ENCODE measurements at regions not wholly inside any gene's neighbourhood (a gene's known extent, or its start where the extent isn't known, plus 50 kb on each side); places are given as distances from the start of the nearest gene placed in this dataset.
"Not testable (repeated sequence)": the region's sequence is repeated elsewhere in the genome, so short reads cannot be mapped to it uniquely, and the experiment has no call there.

DNA sequence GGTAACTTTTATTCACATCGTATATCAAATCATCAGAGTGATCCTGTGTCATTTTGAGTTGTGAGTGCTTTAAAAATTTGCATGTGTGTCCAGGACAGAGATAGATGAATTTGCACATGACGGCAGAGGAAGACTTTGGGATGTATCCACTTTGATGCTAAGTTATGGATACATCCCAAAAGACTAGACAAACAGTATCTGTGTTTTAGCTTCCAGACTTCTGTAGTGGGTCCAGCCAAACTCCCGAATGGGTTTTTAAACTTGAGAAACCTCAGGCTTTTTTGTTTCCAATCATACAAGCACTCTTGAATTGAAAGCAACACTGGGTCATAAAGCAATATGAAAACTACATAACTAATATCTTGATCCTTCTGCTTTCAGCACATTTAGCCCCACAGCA, 213.8 kb downstream of the C9orf152 start:
- no peak for DNase-seq (ENCODE audit: low spot score)
- Histone ChIP-seq H3K79me2 (ENCODE audit: low read depth) (no peaks in the 10 kb centered on the region), H3K4me3 (no peak overlapping the region), H3K4me1 (peaks cover 12% of the 10 kb centered on the region), H3F3A (ENCODE audit: low read depth) (peaks cover 9% of the 10 kb centered on the region), H3K27ac (no peak overlapping the region), H3K36me3 (no peaks in the 10 kb centered on the region), H3K9me3 (ENCODE audit: low read depth) (no peaks in the 10 kb centered on the region), H3K4me2 (no peak overlapping the region), H2AFZ (replicated peaks) (no peak overlapping the region), H3K9ac (no peak overlapping the region), H4K20me1 (ENCODE audit: low read depth) (no peaks in the 10 kb centered on the region), H3K27me3 (no peaks in the 10 kb centered on the region)
- H3K9me3 Mint-ChIP-seq, result peaks cover 16% of the 10 kb centered on the region
- H3K36me3 Mint-ChIP-seq, result peaks cover 8% of the 10 kb centered on the region
- H3K4me1 Mint-ChIP-seq, result peaks cover 16% of the 10 kb centered on the region
- H3K27me3 Mint-ChIP-seq (ENCODE audit: insufficient read depth, low read depth), result peaks cover 3% of the 10 kb centered on the region
- no peak overlapping the region for H3K27ac Mint-ChIP-seq
- TF ChIP-seq, protein P1, sequence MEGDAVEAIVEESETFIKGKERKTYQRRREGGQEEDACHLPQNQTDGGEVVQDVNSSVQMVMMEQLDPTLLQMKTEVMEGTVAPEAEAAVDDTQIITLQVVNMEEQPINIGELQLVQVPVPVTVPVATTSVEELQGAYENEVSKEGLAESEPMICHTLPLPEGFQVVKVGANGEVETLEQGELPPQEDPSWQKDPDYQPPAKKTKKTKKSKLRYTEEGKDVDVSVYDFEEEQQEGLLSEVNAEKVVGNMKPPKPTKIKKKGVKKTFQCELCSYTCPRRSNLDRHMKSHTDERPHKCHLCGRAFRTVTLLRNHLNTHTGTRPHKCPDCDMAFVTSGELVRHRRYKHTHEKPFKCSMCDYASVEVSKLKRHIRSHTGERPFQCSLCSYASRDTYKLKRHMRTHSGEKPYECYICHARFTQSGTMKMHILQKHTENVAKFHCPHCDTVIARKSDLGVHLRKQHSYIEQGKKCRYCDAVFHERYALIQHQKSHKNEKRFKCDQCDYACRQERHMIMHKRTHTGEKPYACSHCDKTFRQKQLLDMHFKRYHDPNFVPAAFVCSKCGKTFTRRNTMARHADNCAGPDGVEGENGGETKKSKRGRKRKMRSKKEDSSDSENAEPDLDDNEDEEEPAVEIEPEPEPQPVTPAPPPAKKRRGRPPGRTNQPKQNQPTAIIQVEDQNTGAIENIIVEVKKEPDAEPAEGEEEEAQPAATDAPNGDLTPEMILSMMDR (IDR thresholded peaks at IDR 0.05), result no peak
- no peak for TF ChIP-seq EZH2phosphoT487 (IDR thresholded peaks at IDR 0.05)
- no peak for TF ChIP-seq EZH2 (IDR thresholded peaks at IDR 0.05)
- H3K4me3 Mint-ChIP-seq, result no peak overlapping the region

DNA sequence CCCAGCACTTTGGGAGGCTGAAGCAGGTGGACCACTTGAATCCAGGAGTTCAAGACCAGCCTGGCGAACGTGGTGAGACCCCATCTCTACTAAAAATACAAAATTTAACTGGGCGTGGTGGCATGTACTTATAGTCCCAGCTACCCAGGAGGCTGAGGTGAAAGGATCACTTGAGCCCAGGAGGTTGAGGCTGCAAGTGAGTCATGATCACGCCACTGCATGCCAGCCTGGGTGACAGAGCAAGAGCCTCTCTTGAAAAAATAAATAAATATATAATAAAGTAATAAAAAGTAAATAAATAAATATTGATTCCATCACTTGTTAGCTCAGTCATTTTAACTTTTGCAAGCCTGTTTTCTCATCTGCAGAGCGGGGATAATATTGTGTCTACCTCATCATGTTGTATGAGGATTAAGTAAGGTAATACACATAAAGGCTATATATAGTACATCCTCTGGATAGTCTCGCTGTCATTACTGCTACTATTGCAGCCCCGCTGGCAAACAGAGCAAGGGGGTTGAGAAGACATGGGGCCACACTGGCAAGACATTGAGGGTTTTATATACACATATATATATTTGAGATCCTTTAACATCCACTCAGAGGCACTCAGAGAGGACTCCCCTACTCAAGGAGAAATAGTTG, 210.9 kb downstream of the C9orf152 start:
- Histone ChIP-seq H3K4me3 (no peak overlapping the region), H3K27ac (no peak overlapping the region), H3K9ac (no peak overlapping the region), H2AFZ (replicated peaks) (no peak overlapping the region), H4K20me1 (ENCODE audit: low read depth) (no peaks in the 10 kb centered on the region), H3K36me3 (no peaks in the 10 kb centered on the region), H3K79me2 (ENCODE audit: low read depth) (no peaks in the 10 kb centered on the region), H3K9me3 (ENCODE audit: low read depth) (no peaks in the 10 kb centered on the region), H3K4me2 (peak overlapping the region; percentile 17), H3K27me3 (no peaks in the 10 kb centered on the region), H3K4me1 (peaks cover 12% of the 10 kb centered on the region), H3F3A (ENCODE audit: low read depth) (peaks cover 9% of the 10 kb centered on the region)
- Mint-ChIP-seq H3K9me3 (peaks cover 26% of the 10 kb centered on the region), H3K27ac (no peak overlapping the region), H3K4me1 (peaks cover 16% of the 10 kb centered on the region), H3K4me3 (no peak overlapping the region), H3K27me3 (ENCODE audit: insufficient read depth, low read depth) (peaks cover 6% of the 10 kb centered on the region), H3K36me3 (peaks cover 9% of the 10 kb centered on the region)
- TF ChIP-seq EZH2phosphoT487 (IDR thresholded peaks at IDR 0.05), result no peak
- TF ChIP-seq, protein P1 (IDR thresholded peaks at IDR 0.05), result no peak
- TF ChIP-seq EZH2 (IDR thresholded peaks at IDR 0.05), result no peak
- DNase-seq (ENCODE audit: low spot score), result no peak

DNA sequence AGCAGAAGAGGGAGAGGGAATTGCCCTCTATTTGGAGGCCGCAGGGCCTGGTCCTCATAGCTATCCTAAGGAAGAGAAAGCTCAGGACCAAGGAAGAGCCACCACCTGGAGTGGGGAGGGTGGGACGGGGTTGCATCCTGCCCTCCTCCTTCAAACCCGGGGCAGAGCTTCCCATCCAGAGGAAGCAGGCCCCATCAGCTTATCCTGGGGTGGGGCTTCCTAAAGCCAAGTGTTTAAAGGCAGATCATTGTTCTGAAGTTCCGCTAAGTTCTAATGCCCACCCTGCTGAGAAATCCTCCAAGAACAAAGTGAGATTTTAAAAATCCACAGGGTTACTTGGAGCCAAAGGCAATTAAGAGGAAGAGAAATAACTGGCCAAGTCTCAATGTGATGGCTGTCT, 210.3 kb downstream of the C9orf152 start:
- Histone ChIP-seq H3K79me2 (ENCODE audit: low read depth) (no peaks in the 10 kb centered on the region), H3K4me3 (no peak overlapping the region), H3K36me3 (no peaks in the 10 kb centered on the region), H4K20me1 (ENCODE audit: low read depth) (no peaks in the 10 kb centered on the region), H3K9me3 (ENCODE audit: low read depth) (no peaks in the 10 kb centered on the region), H3K4me2 (peak overlapping the region; percentile 17), H3K27me3 (no peaks in the 10 kb centered on the region), H3F3A (ENCODE audit: low read depth) (peaks cover 9% of the 10 kb centered on the region), H3K9ac (no peak overlapping the region), H3K4me1 (peaks cover 12% of the 10 kb centered on the region), H3K27ac (no peak overlapping the region), H2AFZ (replicated peaks) (no peak overlapping the region)
- Mint-ChIP-seq H3K27ac (peak overlapping the region; percentile 78), H3K4me3 (no peak overlapping the region), H3K27me3 (ENCODE audit: insufficient read depth, low read depth) (peaks cover 6% of the 10 kb centered on the region), H3K4me1 (peaks cover 16% of the 10 kb centered on the region), H3K36me3 (peaks cover 8% of the 10 kb centered on the region), H3K9me3 (peaks cover 26% of the 10 kb centered on the region)
- DNase-seq (ENCODE audit: low spot score), result peak; percentile 55
- no peak for TF ChIP-seq EZH2 (IDR thresholded peaks at IDR 0.05)
- TF ChIP-seq, protein P1 (IDR thresholded peaks at IDR 0.05), result no peak
- TF ChIP-seq EZH2phosphoT487 (IDR thresholded peaks at IDR 0.05), result no peak

DNA sequence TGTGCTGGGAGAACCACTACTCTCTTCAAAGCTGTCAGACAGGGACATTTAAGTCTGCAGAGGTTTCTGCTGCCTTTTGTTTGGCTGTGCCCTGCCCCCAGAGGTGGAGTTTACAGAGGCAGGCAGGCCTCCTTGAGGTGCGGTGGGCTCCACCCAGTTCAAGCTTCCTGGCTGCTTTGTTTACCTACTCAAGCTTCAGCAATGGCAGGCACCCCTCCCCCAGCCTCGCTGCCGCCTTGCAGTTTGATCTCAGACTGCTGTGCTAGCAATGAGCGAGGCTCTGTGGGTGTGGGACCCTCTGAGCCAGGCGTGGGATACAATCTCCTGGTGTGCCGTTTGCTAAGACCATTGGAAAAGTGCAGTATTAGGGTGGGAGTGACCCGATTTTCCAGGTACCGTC, 202.4 kb downstream of the C9orf152 start:
- H3K27ac ChIP-seq; H3K4me3 Mint-ChIP-seq; H3K4me1 ChIP-seq; H3K27me3 Mint-ChIP-seq (ENCODE audit: insufficient read depth, low read depth); H3K4me1 Mint-ChIP-seq; H3K36me3 Mint-ChIP-seq; H3K4me2 ChIP-seq; DNase-seq (ENCODE audit: low spot score); H3K27ac Mint-ChIP-seq; H2AFZ ChIP-seq (replicated peaks); H3K9ac ChIP-seq; H3K9me3 ChIP-seq (ENCODE audit: low read depth); H3K4me3 ChIP-seq; H3F3A ChIP-seq (ENCODE audit: low read depth); H3K79me2 ChIP-seq (ENCODE audit: low read depth); H3K36me3 ChIP-seq; H4K20me1 ChIP-seq (ENCODE audit: low read depth); H3K27me3 ChIP-seq: not testable (repeated sequence)
- peaks cover 30% of the 10 kb centered on the region for H3K9me3 Mint-ChIP-seq
